HepG2 (cell line): ENCODE measurements at regions not wholly inside any gene's neighbourhood (a gene's known extent, or its start where the extent isn't known, plus 50 kb on each side); places are given as distances from the start of the nearest gene placed in this dataset.

Experiments
- CTCF ChIP-seq: sonication (generic); formaldehyde crosslinking; IDR thresholded peaks from 2 replicates; pipeline ENCODE4 v1.5.0; 2020; ENCODE audit warnings: mild to moderate bottlenecking, missing genetic modification reagents, moderate library complexity
- EP300 ChIP-seq, 3 experiments: sonication (generic) in 1 of 3; formaldehyde crosslinking in 1 of 3; IDR thresholded peaks; 2 replicates each; pipeline versions ENCODE4 v1.5.1 to v1.6.1; 2011 to 2020; ENCODE audit warnings: low read depth in 2 of 3, low read length in 2 of 3, borderline replicate concordance in 1 of 3, improper control_type of control experiment in 1 of 3, mild to moderate bottlenecking in 1 of 3, missing genetic modification reagents in 1 of 3, moderate library complexity in 1 of 3
- FIP1L1 ChIP-seq: fragments of 200-400 bp; formaldehyde crosslinking; IDR thresholded peaks from 2 replicates; pipeline ENCODE4 v1.6.1; 2018; ENCODE audit warnings: low read depth, mild to moderate bottlenecking, low read length, moderate library complexity, borderline replicate concordance; ENCODE audit not compliant: insufficient read depth
- ISL2 ChIP-seq: sonication (generic); formaldehyde crosslinking; IDR thresholded peaks from 2 replicates; pipeline ENCODE4 v1.5.0; 2020; ENCODE audit warnings: missing genetic modification reagents
- KDM5B ChIP-seq: sonication (generic); formaldehyde crosslinking; IDR thresholded peaks from 2 replicates; pipeline ENCODE4 v1.4.0; 2020; ENCODE audit warnings: missing genetic modification reagents, mild to moderate bottlenecking, borderline replicate concordance
- NFE2L1 ChIP-seq: sonication (generic); formaldehyde crosslinking; IDR thresholded peaks from 2 replicates; pipeline ENCODE4 v1.4.0; 2020; ENCODE audit warnings: missing genetic modification reagents, mild to moderate bottlenecking, borderline replicate concordance
- ZBTB8A ChIP-seq: sonication (generic); formaldehyde crosslinking; IDR thresholded peaks from 2 replicates; pipeline ENCODE4 v1.4.0; 2020; ENCODE audit warnings: mild to moderate bottlenecking, low read depth, missing genetic modification reagents, borderline replicate concordance
- ZFP91 ChIP-seq: sonication (generic); formaldehyde crosslinking; IDR thresholded peaks from 2 replicates; pipeline ENCODE4 v1.9.0; 2022; ENCODE audit warnings: missing genetic modification reagents, mild to moderate bottlenecking, borderline replicate concordance
- ZNF232 ChIP-seq: sonication (generic); formaldehyde crosslinking; IDR thresholded peaks from 2 replicates; pipeline ENCODE4 v1.4.0; 2020; ENCODE audit warnings: missing genetic modification reagents, borderline replicate concordance
- ZNF275 ChIP-seq: sonication (generic); formaldehyde crosslinking; IDR thresholded peaks from 2 replicates; pipeline ENCODE4 v1.8.0; 2022; ENCODE audit warnings: missing genetic modification reagents, mild to moderate bottlenecking, inconsistent platforms, borderline replicate concordance
- ZNF296 ChIP-seq: sonication (generic); formaldehyde crosslinking; conservative IDR thresholded peaks from 2 replicates; pipeline ENCODE4 v1.5.0; 2020; ENCODE audit warnings: mild to moderate bottlenecking, missing genetic modification reagents
- ZNF362 ChIP-seq: sonication (generic); formaldehyde crosslinking; IDR thresholded peaks from 2 replicates; pipeline ENCODE4 v1.4.0; 2020; ENCODE audit warnings: missing genetic modification reagents, mild to moderate bottlenecking, borderline replicate concordance
- ZNF430 ChIP-seq: sonication (generic); formaldehyde crosslinking; IDR thresholded peaks from 2 replicates; pipeline ENCODE4 v1.9.0; 2021; ENCODE audit warnings: mild to moderate bottlenecking, missing genetic modification reagents
- ZNF558 ChIP-seq: sonication (generic); formaldehyde crosslinking; IDR thresholded peaks from 2 replicates; pipeline ENCODE4 v1.9.0; 2022; ENCODE audit warnings: mild to moderate bottlenecking, missing genetic modification reagents, borderline replicate concordance

GRCh38 chr3:14277557-14277956 lies 98.9 kb downstream of the LSM3 start:
- no peak for TF ChIP-seq CTCF
- TF ChIP-seq ZNF362 = no peak
- TF ChIP-seq EP300 (IDR thresholded peaks at IDR 0.05; ENCODE audit: low read depth in 2 of 2, low read length in 2 of 2) = no peak
- TF ChIP-seq EP300 (CRISPR knock-in tag; IDR thresholded peaks at IDR 0.05; ENCODE audit: borderline replicate concordance) = no peak
- TF ChIP-seq ZNF275 = no peak
- no peak for TF ChIP-seq ISL2 (CRISPR knock-in tag)
- TF ChIP-seq ZNF232 (CRISPR knock-in tag) = no peak
- TF ChIP-seq ZFP91 (CRISPR knock-in tag) = no peak
- TF ChIP-seq ZNF430 = no peak
- TF ChIP-seq KDM5B (CRISPR knock-in tag) = no peak
- TF ChIP-seq NFE2L1 (CRISPR knock-in tag) = no peak
- TF ChIP-seq ZBTB8A (CRISPR knock-in tag) = no peak
- no peak for TF ChIP-seq FIP1L1
- no peak for TF ChIP-seq ZNF296 (CRISPR knock-in tag)
- TF ChIP-seq ZNF558 (CRISPR knock-in tag) = no peak
